MCF 10A (cell line): ENCODE measurements at regions not wholly inside any gene's neighbourhood (a gene's known extent, or its start where the extent isn't known, plus 50 kb on each side); places are given as distances from the start of the nearest gene placed in this dataset.

Experiments
- BruUV-seq: library from RNA; stranded (reverse); fragments of 400-500 nt; replicated peaks from 2 replicates; lab custom pipeline; 2021; lab: Mats Ljungman, UMichigan
- CTCF ChIA-PET: fragments of 300-600 bp; sonication (Branson Sonifier 250); formaldehyde crosslinking; extraction: SDS; loops from one replicate; lab custom pipeline; 2021; ENCODE audit warnings: antibody characterized with exemption, inconsistent platforms; lab: Yijun Ruan, JAX
- POLR2A ChIA-PET: fragments of 300-600, 350-650 bp; sonication (Branson Sonifier 250); formaldehyde crosslinking; extraction: SDS; loops from one replicate; lab custom pipeline; 2020; ENCODE audit warnings: antibody characterized with exemption, inconsistent platforms; lab: Yijun Ruan, JAX
- DNase-seq: peaks from one replicate; pipeline ENCODE4 v3.0.0-alpha.2; 2018; ENCODE audit not compliant: unreplicated experiment
- H3K27ac Mint-ChIP-seq: one replicate; pipeline ENCODE4 v1.8.0; 2022; ENCODE audit warnings: mild to moderate bottlenecking, low read depth, mixed read lengths; ENCODE audit not compliant: unreplicated experiment
- H3K27me3 Mint-ChIP-seq: one replicate; pipeline ENCODE4 v1.8.0; 2022; ENCODE audit warnings: mixed read lengths; ENCODE audit not compliant: insufficient read depth, unreplicated experiment
- H3K36me3 Mint-ChIP-seq: one replicate; pipeline ENCODE4 v1.8.0; 2022; ENCODE audit warnings: mild to moderate bottlenecking, moderate library complexity, mixed read lengths; ENCODE audit not compliant: insufficient read depth, unreplicated experiment
- H3K4me1 Mint-ChIP-seq: one replicate; pipeline ENCODE4 v1.8.0; 2022; ENCODE audit warnings: mixed read lengths; ENCODE audit not compliant: insufficient read depth, unreplicated experiment
- H3K4me3 Mint-ChIP-seq: one replicate; pipeline ENCODE4 v1.8.0; 2022; ENCODE audit warnings: mild to moderate bottlenecking, moderate library complexity, mixed read lengths; ENCODE audit not compliant: unreplicated experiment
- H3K9me3 Mint-ChIP-seq: one replicate; pipeline ENCODE4 v1.8.0; 2022; ENCODE audit warnings: mixed read lengths; ENCODE audit not compliant: unreplicated experiment
- intact Hi-C: fragments of 100-400 bp; cut with micrococcal nuclease; formaldehyde crosslinking; loops from 2 replicates; pipeline ENCODE4 v1.14.1; 2022
- TF ChIP-seq, protein P1 (sequence below): fragments of 200-600 bp; IDR thresholded peaks from one replicate; pipeline ENCODE4 v1.8.0; 2022; ENCODE audit warnings: antibody characterized with exemption, mild to moderate bottlenecking; ENCODE audit not compliant: unreplicated experiment

DNA sequence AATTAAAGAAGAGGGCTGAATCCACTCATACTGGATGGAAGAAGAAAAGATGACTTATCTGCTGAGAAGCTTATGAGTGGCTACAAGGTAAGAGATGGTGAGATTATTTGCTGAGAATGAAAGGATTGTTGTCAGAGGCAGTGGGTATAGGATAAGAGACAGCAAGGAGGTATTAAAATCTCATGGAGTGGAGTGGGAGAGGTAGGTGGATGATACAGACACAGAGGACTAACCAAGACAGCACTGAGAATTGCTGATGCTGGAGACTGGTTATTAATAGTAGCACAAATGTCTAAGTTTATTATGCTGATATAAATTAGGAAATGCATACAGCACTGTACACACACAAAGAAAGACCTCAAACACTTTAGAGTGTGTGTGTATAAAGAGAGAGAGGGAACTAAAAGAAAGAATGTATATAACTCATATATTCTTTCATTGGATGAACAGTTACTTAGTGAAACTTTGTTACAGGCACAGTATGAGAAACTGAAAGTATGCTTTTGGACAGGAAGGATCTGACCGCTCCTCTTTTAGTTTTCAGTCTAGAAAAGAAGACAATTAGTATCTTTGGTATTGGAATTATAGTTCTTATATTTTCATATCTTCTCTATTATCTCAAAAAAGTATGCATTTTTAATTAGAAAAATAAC is 543.1 kb downstream of the LRFN5 start:
- no peak overlapping the region for H3K4me3 Mint-ChIP-seq

DNA sequence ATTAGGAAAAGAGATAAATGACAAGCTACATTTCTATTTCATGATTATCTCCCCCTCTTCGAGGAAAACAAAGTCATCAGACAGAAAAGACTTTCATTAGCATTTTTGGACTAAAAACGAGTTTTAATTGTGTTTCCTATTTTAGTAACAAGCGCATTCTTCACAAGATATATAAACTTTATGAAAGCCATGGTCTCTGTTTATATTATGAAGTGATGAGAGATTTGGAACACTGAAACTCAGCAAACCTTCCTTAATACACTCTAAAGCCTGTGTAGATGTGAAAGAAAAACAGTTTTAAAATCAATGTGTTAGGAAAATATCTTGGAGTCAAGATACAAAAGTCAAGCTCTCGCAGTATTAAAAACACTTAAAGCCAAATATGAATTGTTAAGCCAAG is 539.1 kb downstream of the LRFN5 start:
- no TSS peak for BruUV-seq
- H3K27ac Mint-ChIP-seq = no peak overlapping the region
- TF ChIP-seq, protein P1, sequence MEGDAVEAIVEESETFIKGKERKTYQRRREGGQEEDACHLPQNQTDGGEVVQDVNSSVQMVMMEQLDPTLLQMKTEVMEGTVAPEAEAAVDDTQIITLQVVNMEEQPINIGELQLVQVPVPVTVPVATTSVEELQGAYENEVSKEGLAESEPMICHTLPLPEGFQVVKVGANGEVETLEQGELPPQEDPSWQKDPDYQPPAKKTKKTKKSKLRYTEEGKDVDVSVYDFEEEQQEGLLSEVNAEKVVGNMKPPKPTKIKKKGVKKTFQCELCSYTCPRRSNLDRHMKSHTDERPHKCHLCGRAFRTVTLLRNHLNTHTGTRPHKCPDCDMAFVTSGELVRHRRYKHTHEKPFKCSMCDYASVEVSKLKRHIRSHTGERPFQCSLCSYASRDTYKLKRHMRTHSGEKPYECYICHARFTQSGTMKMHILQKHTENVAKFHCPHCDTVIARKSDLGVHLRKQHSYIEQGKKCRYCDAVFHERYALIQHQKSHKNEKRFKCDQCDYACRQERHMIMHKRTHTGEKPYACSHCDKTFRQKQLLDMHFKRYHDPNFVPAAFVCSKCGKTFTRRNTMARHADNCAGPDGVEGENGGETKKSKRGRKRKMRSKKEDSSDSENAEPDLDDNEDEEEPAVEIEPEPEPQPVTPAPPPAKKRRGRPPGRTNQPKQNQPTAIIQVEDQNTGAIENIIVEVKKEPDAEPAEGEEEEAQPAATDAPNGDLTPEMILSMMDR = no peak
- H3K27me3 Mint-ChIP-seq = no peaks in the 10 kb centered on the region
- H3K4me1 Mint-ChIP-seq = peaks cover 15% of the 10 kb centered on the region
- intact Hi-C loops = no loop called here
- no peaks in the 10 kb centered on the region for H3K9me3 Mint-ChIP-seq
- no peak overlapping the region for H3K4me3 Mint-ChIP-seq
- POLR2A ChIA-PET = no interaction called here
- CTCF ChIA-PET = no interaction called here
- no peak for DNase-seq
- H3K36me3 Mint-ChIP-seq = no peaks in the 10 kb centered on the region

More for the DNA sequence above, 543.1 kb downstream of the LRFN5 start:
- ChIA-PET CTCF (interaction anchor here (0.7 kb wide), 1 partner anchor 212 kb away, joined by 3 read pairs; no protein-coding TSS in a partner anchor), POLR2A (interaction anchor here (0.6 to 0.7 kb wide), 2 partner anchors 28 to 36 kb away, joined by 3 read pairs; no protein-coding TSS in a partner anchor)
- no peaks in the 10 kb centered on the region for H3K36me3 Mint-ChIP-seq
- intact Hi-C loops = no loop called here
- no peaks in the 10 kb centered on the region for H3K27me3 Mint-ChIP-seq
- DNase-seq = no peak
- H3K27ac Mint-ChIP-seq = no peak overlapping the region
- no TSS peak for BruUV-seq
- peaks cover 6% of the 10 kb centered on the region for H3K4me1 Mint-ChIP-seq
- TF ChIP-seq, protein P1 = no peak
- no peaks in the 10 kb centered on the region for H3K9me3 Mint-ChIP-seq

DNA sequence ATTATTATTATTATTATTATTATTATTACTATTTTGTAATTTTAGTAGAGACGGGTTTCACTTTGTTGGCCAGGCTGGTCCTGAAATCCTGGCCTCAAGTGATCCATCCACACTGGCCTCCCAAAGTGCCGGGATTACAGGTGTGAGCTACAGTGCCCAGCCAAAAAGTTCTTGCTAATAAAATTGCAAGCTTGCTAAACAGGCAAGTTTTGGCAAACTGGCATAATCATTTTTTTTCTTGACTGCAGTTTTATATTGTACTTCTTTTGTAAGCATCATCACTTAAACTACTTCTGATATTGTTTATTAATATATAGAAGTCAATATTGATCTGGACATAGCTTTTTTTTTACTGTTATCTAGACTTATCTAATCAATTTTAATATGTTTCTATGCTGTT is 536.4 kb downstream of the LRFN5 start:
- no TSS peak for BruUV-seq
- intact Hi-C loops = no loop called here
- no peak overlapping the region for H3K4me3 Mint-ChIP-seq

DNA sequence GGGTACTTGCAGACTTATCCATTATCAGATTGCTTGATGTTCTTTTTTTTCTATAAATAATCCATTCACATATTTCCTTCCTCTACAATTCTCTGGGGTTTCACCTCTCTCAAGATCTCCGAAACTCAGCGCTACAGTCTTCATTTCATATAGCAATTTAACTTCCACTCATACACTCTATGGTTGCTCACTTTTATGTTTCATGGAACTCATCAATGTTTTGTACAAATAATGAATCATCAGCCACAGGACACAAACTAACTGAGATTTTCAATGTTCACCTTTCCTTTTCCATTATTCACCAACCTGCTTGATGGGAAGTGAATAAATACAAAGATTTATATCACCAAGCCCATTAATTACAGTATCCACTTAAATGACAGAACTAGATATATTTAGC is 534.7 kb downstream of the LRFN5 start:
- Mint-ChIP-seq H3K4me1 (peaks cover 28% of the 10 kb centered on the region), H3K4me3 (no peak overlapping the region), H3K36me3 (no peaks in the 10 kb centered on the region), H3K9me3 (no peaks in the 10 kb centered on the region), H3K27ac (peak overlapping the region; percentile 39), H3K27me3 (no peaks in the 10 kb centered on the region)
- CTCF ChIA-PET = no interaction called here
- intact Hi-C loops = no loop called here
- BruUV-seq = no TSS peak
- POLR2A ChIA-PET = no interaction called here
- TF ChIP-seq, protein P1 = no peak
- DNase-seq = no peak

More for the DNA sequence above, 536.4 kb downstream of the LRFN5 start:
- no peaks in the 10 kb centered on the region for H3K36me3 Mint-ChIP-seq
- CTCF ChIA-PET = interaction anchor here (0.6 kb wide), 1 partner anchor 102 kb away, joined by 4 read pairs; no protein-coding TSS in a partner anchor
- no peaks in the 10 kb centered on the region for H3K9me3 Mint-ChIP-seq
- POLR2A ChIA-PET = no interaction called here
- no peaks in the 10 kb centered on the region for H3K27me3 Mint-ChIP-seq
- no peak for DNase-seq
- H3K4me1 Mint-ChIP-seq = peaks cover 27% of the 10 kb centered on the region
- TF ChIP-seq, protein P1 = no peak
- no peak overlapping the region for H3K27ac Mint-ChIP-seq
